EH (cell line): ENCODE measurements at regions not wholly inside any gene's neighbourhood (a gene's known extent, or its start where the extent isn't known, plus 50 kb on each side); places are given as distances from the start of the nearest gene placed in this dataset.
A peak's percentile ranks its signal among the peaks of the same experiment; 100 is the strongest.

Experiments used
- DNase-seq: peaks from one replicate; pipeline ENCODE4 v3.0.0-alpha.2; 2015; ENCODE audit warnings: low read depth

GRCh38 chr6:142561511-142562265 lies 259.9 kb downstream of the ADGRG6 start:
- no peak for DNase-seq

DNA sequence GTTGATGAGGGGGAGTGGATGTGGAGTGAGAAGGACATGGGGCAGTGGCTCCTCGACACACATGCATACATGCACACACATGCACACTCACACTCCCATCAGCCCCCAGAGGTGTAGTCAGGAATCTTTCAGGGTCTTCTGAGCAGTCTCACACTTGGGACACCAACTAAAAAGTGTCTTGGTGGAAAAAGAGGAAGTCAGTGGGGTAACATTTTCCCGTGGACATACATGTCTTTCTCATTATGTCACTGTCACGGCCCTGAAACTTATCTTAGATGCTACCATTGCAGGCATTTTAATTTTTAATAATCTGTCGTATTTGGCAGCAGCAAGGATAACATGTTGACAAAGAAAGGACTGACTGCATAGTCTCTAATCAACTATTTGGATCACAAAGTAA lies 261.1 kb downstream of the ADGRG6 start:
- no peak for DNase-seq

GRCh38 chr6:142566628-142567396 lies 265.0 kb downstream of the ADGRG6 start:
- DNase-seq = peak; percentile 69

GRCh38 chr6:142567461-142567860 lies 265.7 kb downstream of the ADGRG6 start:
- DNase-seq = no peak

DNA sequence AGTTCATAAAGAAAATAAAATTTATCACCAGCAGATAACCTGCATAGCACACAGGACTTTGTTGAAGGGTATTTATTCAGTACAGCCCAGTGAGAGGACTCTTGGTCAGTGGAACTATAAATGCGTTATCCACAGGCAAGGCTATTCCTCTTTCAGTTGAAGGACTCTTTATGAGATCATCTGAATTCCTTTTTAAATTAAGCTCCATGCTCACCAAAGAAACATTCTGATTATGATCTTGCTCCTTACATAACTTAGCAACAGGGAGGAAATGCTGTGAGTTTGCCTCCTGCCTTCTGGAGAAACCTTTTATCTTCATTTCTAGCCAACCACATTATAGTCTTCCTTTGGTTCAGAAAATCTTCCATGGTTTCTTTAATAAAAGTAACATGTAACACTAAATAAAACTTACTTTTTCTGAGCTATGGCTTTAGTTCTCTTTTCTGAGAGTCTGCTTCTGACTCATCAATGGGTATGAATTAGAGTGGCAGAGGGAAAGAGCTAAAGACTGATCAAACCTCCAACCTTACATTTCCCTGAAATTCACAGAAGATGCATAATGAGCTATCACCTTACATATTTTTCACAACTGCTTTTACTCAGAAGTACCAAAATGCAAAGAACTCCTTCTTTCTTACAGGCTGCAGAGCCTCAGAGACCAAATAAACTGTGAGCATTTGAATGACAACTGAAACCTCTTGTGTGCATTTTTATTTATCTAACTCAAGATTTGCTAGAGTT lies 267.2 kb downstream of the ADGRG6 start:
- DNase-seq = peak; percentile 90

- peak; percentile 31 for DNase-seq
Measured at GRCh38 chr6:142569676-142570075, 267.9 kb downstream of the ADGRG6 start.

- peak; percentile 78 for DNase-seq
Measured at GRCh38 chr6:142570221-142570671, 268.4 kb downstream of the ADGRG6 start.

DNA sequence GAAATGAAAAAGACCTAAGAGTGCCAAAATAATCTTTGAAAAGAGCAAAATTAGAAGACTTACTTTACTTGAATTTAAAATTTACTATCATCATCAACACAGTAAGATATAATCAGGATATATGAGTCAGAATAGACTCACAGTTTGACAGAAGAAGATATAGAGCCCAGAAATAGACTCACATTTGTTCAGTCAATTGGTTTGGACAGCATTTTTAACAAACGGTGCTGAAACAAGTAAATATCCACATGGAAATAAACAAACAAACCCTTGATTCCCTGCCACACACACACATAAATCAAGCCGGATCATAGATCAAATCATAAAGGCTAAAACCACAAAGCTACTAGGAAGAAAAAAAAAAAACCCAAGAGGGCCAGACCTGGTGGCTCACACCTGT lies 291.1 kb downstream of the ADGRG6 start:
- DNase-seq = peak; percentile 16

DNA sequence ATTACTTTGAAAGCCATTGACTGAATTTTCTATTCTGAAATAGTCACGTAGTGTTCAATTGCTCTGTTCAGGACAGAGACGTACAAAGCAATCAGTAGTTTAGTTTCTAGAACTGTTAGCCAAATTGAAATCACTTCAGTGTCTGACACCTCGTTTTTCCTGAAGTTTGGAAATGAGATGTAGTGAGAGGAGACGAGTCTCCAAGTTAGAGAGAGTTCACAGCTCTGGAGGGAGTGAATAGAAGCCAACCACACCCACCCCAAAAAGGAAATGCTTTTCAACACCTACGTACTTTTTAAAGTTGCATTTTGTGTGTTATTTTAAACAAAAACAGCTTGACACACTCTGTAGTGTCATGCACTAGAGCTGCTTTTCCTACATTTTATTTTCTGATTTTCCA lies 296.0 kb downstream of the ADGRG6 start:
- DNase-seq = no peak

DNA sequence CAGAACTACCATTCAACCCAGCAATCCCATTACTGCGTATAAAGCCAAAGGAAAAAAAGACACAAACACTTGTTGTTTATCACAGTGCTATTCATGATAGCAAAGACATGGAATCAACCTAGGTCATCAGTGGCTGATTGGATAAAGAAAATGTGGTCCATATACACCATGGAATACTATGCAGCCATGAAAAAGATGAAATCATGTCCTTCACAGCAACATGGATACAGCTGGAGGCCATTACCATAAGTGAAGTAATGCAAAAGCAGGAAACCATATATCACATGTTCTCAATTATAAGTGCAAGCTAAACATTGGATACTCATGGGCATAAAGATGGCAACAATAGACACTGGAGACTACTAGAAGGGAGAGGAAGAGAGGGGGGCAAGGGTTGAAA lies 299.6 kb downstream of the ADGRG6 start:
- DNase-seq = no peak

GRCh38 chr6:142602972-142603371 lies 301.2 kb downstream of the ADGRG6 start:
- DNase-seq = no peak

DNA sequence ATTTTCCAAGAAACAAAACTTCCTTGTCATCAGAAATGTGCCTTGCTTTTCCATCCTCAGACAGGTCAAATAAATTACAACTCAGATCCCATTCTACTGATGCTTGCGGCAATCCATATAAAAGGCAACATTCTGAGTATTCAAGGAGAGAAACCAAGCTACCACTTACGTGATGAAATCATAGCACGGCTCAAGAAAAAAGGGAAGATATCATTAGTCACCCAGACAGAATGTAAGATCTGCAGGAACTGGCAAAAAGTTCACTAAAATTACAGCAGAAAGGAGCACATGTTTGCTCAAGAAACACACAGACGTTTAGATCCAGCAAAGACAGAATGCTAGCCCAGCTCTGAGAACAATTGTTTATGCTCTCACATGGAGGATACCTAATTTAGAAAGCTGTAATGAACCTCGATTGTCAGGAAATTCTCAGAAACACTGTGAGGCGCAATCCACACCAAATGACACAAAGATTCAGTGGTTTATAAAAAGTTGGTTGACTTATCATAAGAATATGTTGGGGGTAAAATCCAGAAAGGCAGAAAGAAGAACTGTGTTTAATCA lies 304.2 kb downstream of the ADGRG6 start:
- DNase-seq = peak; percentile 69

- DNase-seq = no peak
Measured at GRCh38 chr6:142612956-142613355, 311.1 kb downstream of the ADGRG6 start.

DNA sequence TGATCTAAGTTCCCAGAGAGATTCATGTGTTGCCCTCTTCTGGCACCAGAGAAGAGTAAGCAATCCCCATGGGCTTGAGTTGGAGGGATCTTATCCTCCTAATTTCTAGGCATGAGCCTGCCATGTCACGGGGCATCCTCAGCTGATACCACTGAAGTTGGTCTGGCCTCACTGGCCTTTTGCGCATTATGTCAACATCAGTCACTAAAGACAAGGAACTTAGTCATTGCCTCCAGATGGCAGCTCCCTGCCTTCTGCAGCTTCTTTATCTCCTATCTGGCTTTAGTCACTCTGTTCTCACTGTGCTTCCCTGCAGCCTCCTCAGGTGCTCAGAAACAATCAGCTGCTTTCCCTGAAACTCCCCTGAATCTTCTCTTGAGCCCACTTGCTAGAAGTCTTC lies 312.2 kb downstream of the ADGRG6 start:
- no peak for DNase-seq

DNA sequence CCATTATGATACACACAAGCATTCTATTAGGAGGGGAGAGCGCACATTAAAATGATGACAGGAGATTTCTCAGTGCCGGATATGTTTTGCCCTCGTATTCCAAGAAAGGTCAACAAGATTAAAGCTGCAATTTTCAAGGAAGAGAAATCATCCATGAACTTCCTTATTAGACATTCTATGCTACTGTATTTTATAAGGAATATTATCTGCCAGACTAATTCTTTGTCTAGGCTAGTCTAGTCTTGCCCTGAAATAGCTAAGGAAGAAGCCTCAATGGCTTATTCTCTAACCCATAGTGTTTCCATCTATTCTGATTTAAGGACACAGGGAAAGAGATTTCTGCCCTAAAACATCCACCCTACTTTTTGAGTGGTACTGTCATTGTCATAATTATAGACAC lies 315.4 kb downstream of the ADGRG6 start:
- DNase-seq = no peak

DNA sequence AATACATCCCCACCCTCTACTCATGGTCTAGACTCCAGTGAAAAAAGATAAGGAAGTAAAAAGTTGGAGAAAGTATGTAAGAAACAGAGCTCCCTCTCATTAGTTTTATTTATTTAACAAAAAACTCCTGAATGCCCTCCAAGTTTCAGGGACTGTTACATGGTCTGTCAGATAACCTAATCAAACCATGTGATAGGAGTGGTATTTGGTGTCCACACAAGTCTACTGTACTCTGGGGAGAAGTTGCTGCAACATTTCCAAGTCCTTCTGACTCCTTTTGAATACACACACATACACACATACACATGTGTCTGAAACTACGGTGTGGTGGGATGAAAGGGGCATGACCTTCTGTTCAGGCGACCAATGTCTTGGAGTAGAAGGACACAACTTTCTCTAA lies 320.0 kb downstream of the ADGRG6 start:
- DNase-seq = no peak

GRCh38 chr6:142624978-142625715 lies 319.8 kb downstream of the HIVEP2 start:
- no peak for DNase-seq

GRCh38 chr6:142627474-142627873 lies 317.5 kb downstream of the HIVEP2 start:
- no peak for DNase-seq

DNA sequence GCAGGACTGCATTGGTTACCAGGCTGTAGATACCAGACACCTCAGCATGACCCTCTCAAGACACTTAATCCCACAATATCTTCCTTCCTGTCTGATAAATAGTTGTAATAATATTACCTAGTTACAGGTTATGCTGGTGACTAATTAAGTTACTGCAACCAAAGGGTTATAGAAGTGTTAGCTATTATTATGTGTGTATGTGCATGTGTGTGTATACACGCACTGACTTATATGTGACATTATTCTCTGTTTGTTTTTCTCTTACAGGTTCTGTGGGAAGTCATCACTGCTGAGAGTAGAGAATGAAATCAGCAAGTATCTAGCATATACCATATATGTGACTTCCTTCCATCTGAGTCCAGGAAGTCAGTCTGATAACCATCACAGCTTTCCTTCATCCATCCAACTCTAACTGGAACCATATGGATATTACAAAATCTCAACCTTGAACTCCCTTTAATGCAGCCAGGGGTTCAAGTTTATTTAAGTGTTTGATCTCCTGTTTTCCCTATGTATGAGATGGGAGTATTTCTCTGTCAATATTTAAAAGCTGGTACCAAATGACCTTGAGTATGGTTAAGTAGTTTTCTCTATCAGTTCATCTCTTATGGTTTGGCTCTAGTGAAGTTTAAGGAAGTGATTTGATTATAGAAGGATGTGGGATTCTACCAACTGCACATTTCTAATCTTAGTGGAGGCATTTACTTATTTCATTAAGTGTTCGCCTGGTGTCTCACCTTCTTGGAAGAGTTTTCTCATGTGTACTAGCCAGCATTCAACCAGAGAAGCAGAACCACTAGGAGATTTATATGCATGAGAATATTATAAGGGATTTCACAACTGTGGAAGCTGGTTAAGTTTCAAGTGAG lies 313.2 kb downstream of the HIVEP2 start:
- DNase-seq = peak; percentile 50

- peak; percentile 16 for DNase-seq
Measured at GRCh38 chr6:142633317-142633716, 311.7 kb downstream of the HIVEP2 start.

DNA sequence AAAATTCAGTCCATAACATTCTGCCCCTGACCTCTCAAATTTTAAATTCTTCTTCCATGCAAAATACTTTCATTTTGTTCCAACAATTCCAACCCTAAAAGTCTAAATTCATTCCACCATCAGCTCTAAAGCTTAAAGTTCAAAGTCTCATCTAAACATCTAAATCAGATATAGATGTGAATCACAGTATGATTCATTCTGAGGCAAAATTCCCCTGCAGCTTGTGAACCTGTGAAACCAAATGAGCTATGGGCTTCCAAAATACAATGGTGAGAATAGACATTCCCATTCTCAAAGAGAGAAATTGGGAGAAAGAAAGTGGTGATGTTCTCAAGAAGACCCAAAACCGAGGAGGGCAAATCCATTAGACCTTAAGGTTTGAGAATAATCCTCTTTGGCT lies 309.8 kb downstream of the HIVEP2 start:
- DNase-seq = peak; percentile 66
